ENCODE measurements at regions not wholly inside any gene's neighbourhood (a gene's known extent, or its start where the extent isn't known, plus 50 kb on each side); places are given as distances from the start of the nearest gene placed in this dataset.

GRCh38 chr14:21884995-21885394 lies 211.4 kb upstream of the OR4E1 start (continued):
- TF ChIP-seq, protein P1, sequence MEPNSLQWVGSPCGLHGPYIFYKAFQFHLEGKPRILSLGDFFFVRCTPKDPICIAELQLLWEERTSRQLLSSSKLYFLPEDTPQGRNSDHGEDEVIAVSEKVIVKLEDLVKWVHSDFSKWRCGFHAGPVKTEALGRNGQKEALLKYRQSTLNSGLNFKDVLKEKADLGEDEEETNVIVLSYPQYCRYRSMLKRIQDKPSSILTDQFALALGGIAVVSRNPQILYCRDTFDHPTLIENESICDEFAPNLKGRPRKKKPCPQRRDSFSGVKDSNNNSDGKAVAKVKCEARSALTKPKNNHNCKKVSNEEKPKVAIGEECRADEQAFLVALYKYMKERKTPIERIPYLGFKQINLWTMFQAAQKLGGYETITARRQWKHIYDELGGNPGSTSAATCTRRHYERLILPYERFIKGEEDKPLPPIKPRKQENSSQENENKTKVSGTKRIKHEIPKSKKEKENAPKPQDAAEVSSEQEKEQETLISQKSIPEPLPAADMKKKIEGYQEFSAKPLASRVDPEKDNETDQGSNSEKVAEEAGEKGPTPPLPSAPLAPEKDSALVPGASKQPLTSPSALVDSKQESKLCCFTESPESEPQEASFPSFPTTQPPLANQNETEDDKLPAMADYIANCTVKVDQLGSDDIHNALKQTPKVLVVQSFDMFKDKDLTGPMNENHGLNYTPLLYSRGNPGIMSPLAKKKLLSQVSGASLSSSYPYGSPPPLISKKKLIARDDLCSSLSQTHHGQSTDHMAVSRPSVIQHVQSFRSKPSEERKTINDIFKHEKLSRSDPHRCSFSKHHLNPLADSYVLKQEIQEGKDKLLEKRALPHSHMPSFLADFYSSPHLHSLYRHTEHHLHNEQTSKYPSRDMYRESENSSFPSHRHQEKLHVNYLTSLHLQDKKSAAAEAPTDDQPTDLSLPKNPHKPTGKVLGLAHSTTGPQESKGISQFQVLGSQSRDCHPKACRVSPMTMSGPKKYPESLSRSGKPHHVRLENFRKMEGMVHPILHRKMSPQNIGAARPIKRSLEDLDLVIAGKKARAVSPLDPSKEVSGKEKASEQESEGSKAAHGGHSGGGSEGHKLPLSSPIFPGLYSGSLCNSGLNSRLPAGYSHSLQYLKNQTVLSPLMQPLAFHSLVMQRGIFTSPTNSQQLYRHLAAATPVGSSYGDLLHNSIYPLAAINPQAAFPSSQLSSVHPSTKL (CRISPR knock-in tag; IDR thresholded peaks at IDR 0.05) = no peak
- TF ChIP-seq ZNF44 (CRISPR knock-in tag; IDR thresholded peaks at IDR 0.05) = no peak

GRCh38 chr14:21882226-21882625 lies 208.6 kb upstream of the OR4E1 start:
- CTCF ChIA-PET (ENCODE audit: low intra/inter-chr PET ratio, low total read pairs) = no interaction called here

More at GRCh38 chr14:21882226-21882625, 208.6 kb upstream of the OR4E1 start:
- H3K79me2 ChIP-seq (ENCODE audit: insufficient read depth, low read length) = no peaks in the 10 kb centered on the region
- no peak for ATAC-seq
- 0% methylated on average over 1 of the region's 1 CpG for WGBS (ENCODE audit: low lambda C conversion rate)
- H3K27ac ChIP-seq (ENCODE audit: extremely low read length, insufficient read depth, low read length) = no peak overlapping the region
- H3K4me2 ChIP-seq (ENCODE audit: low read depth, low read length) = no peak overlapping the region
- no peak for FAIRE-seq
- H3K36me3 ChIP-seq (replicated peaks in 1 of 2; ENCODE audit: control insufficient read depth in 1 of 2, insufficient read depth in 2 of 2, low read length in 2 of 2) = no peaks in the 10 kb centered on the region
- H4K20me1 ChIP-seq (ENCODE audit: insufficient read depth, low read length) = no peaks in the 10 kb centered on the region
- H3K4me1 ChIP-seq (ENCODE audit: insufficient read depth, low read length) = no peaks in the 10 kb centered on the region
- DNase-seq (ENCODE audit: low spot score) = no peak
- no peak overlapping the region for H3K9ac ChIP-seq (ENCODE audit: insufficient read depth, low read depth, low read length)
- intact Hi-C loops (cut with micrococcal nuclease; ENCODE audit: unreplicated experiment) = no loop called here
- no peaks in the 10 kb centered on the region for H3K9me3 ChIP-seq (ENCODE audit: low read length)
- H3K4me3 ChIP-seq (replicated peaks in 1 of 3; ENCODE audit: insufficient read depth in 1 of 3, low read depth in 2 of 3, low read length in 3 of 3) = no peak overlapping the region
- POLR2A ChIA-PET = no interaction called here
- H2AFZ ChIP-seq (ENCODE audit: low read length) = no peak overlapping the region
- no peaks in the 10 kb centered on the region for H3K27me3 ChIP-seq (ENCODE audit: control insufficient read depth in 1 of 2, insufficient read depth in 2 of 2, low read length in 2 of 2)
- TF ChIP-seq ZNF570 (CRISPR knock-in tag; IDR thresholded peaks at IDR 0.05; ENCODE audit: borderline replicate concordance) (no peak), IKZF5 (CRISPR knock-in tag; IDR thresholded peaks at IDR 0.05) (no peak), ZBED4 (CRISPR knock-in tag; IDR thresholded peaks at IDR 0.05; ENCODE audit: borderline replicate concordance) (no peak), SAFB2 (CRISPR knock-in tag; IDR thresholded peaks at IDR 0.05; ENCODE audit: borderline replicate concordance, low read depth) (no peak), PLRG1 (conservative IDR thresholded peaks at IDR 0.05) (no peak)
- in situ Hi-C loops (cut with HindIII; ENCODE audit: extremely low pct_ligation_motif_present, low pct_unique_long_range_greater_than_20kb) = no loop called here
- BruUV-seq (replicated peaks) = no TSS peak

All from HepG2 (cell line).